NT2/D1 (cell line): ENCODE measurements at regions not wholly inside any gene's neighbourhood (a gene's known extent, or its start where the extent isn't known, plus 50 kb on each side); places are given as distances from the start of the nearest gene placed in this dataset.

ENCODE experiments used
- DNase-seq: peaks from one replicate; pipeline ENCODE4 v3.0.0-alpha.2; 2011; ENCODE audit warnings: low read depth, low spot score
- H3K27me3 ChIP-seq: 2 replicates; pipeline ENCODE4 v1.6.0; 2011; ENCODE audit warnings: mild to moderate bottlenecking; ENCODE audit not compliant: insufficient read length, insufficient read depth
- H3K36me3 ChIP-seq: 2 replicates; pipeline ENCODE4 v1.6.1; 2011; ENCODE audit warnings: mild to moderate bottlenecking, low read length, mixed read lengths; ENCODE audit not compliant: insufficient read depth, insufficient read length
- H3K4me1 ChIP-seq: 2 replicates; pipeline ENCODE4 v1.5.1; 2011; ENCODE audit not compliant: insufficient read depth, insufficient read length
- H3K4me3 ChIP-seq: 2 replicates; pipeline ENCODE4 v1.5.1; 2011; ENCODE audit warnings: low read depth; ENCODE audit not compliant: insufficient read length
- H3K9ac ChIP-seq: 2 replicates; pipeline ENCODE4 v1.6.0; 2011; ENCODE audit warnings: low read depth; ENCODE audit not compliant: insufficient read length
- H3K9me3 ChIP-seq: 2 replicates; pipeline ENCODE4 v1.5.1; 2011; ENCODE audit warnings: mild to moderate bottlenecking, low read length; ENCODE audit not compliant: insufficient read depth
- SUZ12 ChIP-seq: IDR thresholded peaks from 2 replicates; pipeline ENCODE4 v1.6.1; 2011; ENCODE audit not compliant: insufficient read length, insufficient read depth; ENCODE audit errors: extremely low read depth
- YY1 ChIP-seq: IDR thresholded peaks from 2 replicates; pipeline ENCODE4 v1.6.1; 2011; ENCODE audit not compliant: insufficient read length, insufficient read depth
- ZNF274 ChIP-seq: IDR thresholded peaks from 2 replicates; pipeline ENCODE4 v1.6.1; 2011; ENCODE audit warnings: mild to moderate bottlenecking, low read depth, low read length

DNA sequence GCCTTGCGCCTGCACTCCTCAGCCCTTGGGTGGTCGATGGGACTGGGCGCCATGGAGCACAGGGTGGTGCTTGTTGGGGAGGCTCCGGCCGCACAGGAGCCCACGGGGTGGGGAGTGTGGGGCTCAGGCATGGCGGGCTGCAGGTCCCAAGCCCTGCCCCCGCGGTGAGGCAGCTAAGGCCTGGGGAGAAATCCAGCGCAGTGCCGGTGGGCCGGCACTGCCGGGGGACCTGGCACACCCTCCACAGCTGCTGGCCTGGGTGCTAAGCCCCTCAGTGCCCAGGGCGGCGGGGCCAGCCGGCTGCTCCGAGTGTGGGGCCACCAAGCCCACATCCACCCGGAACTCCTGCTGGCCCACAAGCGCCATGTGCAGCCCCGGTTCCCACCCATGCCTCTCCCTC, 358.8 kb upstream of the RIOK2 start:
- H3K27me3 ChIP-seq: no peaks in the 10 kb centered on the region
- H3K4me3 ChIP-seq: no peak overlapping the region
- no peaks in the 10 kb centered on the region for H3K4me1 ChIP-seq
- no peaks in the 10 kb centered on the region for H3K36me3 ChIP-seq
- no peak for TF ChIP-seq SUZ12
- no peak for TF ChIP-seq YY1
- TF ChIP-seq ZNF274: no peak
- H3K9me3 ChIP-seq: no peaks in the 10 kb centered on the region
- no peak for DNase-seq
- H3K9ac ChIP-seq: no peak overlapping the region

DNA sequence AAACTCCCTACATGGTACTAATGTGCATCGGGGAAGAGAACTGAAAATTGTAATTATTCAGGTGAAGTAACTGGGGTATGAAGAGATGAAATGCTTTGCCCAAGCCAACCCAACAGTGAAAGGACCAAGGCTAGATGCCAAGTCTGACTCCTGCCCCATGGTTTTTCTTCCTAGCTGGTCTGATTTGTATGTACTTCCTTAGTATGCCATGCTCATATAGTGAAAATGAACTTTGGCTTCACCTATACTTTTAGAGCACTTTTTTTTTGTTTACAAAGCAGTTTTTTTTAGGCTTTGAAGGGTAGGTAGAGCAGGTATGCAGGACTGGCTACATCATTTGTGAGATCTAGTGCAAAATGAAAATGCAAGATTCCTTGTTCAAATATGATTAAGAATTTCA, 359.4 kb upstream of the RIOK2 start:
- H3K9ac ChIP-seq: no peak overlapping the region
- no peaks in the 10 kb centered on the region for H3K4me1 ChIP-seq
- H3K4me3 ChIP-seq: no peak overlapping the region
- no peaks in the 10 kb centered on the region for H3K9me3 ChIP-seq
- H3K36me3 ChIP-seq: no peaks in the 10 kb centered on the region
- TF ChIP-seq SUZ12 (no peak), ZNF274 (no peak), YY1 (no peak)
- H3K27me3 ChIP-seq: no peaks in the 10 kb centered on the region
- no peak for DNase-seq

DNA sequence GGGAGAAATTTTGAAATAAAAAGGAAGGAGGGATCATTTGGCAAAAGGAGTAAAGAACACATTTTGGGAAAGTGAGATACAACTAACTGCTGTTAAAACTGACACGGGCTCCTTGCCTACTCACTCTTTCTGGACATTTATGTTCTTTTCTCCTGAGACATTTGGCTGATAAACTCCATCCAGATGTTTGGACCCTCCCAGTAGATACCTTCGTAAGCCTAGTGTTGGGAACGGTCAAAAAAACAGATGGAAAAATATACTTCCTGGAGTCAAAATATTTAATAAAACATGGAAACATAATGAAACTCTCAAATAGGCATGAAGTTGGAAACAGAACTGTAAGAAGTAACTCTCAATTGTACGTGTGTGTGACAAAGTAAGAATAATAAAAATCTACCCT, 360.1 kb upstream of the RIOK2 start:
- no peak for TF ChIP-seq ZNF274
- no peak for TF ChIP-seq YY1
- TF ChIP-seq SUZ12: no peak
- Histone ChIP-seq H3K9me3 (no peaks in the 10 kb centered on the region), H3K4me1 (no peaks in the 10 kb centered on the region), H3K4me3 (no peak overlapping the region), H3K27me3 (no peaks in the 10 kb centered on the region), H3K9ac (no peak overlapping the region), H3K36me3 (no peaks in the 10 kb centered on the region)
- no peak for DNase-seq

DNA sequence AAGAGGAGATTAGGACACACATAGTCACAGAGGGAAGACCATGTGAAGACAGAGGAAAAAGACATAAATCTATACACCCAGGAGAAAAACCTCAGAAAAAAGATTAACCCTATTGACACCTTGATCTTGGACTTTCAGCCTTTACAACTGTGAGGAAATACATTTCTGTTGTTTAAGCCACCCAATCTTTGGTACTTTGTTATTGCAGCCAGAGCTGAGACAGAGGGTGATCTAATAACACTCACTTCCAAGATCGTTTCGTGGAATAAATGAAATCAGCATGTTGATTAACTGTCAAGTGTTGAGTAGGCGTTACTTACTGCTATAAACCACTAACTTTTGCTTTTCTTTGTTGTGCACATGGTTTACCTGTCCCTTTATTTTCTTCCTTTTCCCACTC, 361.2 kb upstream of the RIOK2 start:
- Histone ChIP-seq H3K9me3 (no peaks in the 10 kb centered on the region), H3K36me3 (no peaks in the 10 kb centered on the region), H3K4me3 (no peak overlapping the region), H3K9ac (no peak overlapping the region), H3K27me3 (no peaks in the 10 kb centered on the region), H3K4me1 (no peaks in the 10 kb centered on the region)
- TF ChIP-seq YY1 (no peak), ZNF274 (no peak), SUZ12 (no peak)
- DNase-seq: no peak

DNA sequence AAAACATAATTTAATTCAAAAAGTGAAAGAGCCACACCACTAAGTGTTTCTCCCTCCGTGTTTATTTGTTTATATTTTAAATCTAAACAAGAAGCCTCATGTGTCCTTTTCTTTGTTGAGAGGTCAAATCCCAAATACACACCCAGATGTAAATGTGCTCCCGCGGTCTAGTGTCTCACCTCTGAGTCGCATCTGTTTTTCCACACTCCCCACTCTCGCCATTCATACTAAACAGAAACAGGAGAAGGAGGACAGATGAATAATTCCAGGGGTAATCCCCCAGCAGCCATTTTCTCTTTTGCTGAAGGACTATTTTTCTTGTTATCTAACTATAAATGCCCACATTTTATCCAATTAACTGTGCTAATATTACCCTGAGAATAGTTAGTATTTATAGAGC, 361.6 kb upstream of the RIOK2 start:
- Histone ChIP-seq H3K27me3 (no peaks in the 10 kb centered on the region), H3K9me3 (no peaks in the 10 kb centered on the region), H3K36me3 (no peaks in the 10 kb centered on the region), H3K4me3 (no peak overlapping the region), H3K4me1 (no peaks in the 10 kb centered on the region), H3K9ac (no peak overlapping the region)
- TF ChIP-seq SUZ12: no peak
- no peak for TF ChIP-seq YY1
- TF ChIP-seq ZNF274: no peak
- no peak for DNase-seq

DNA sequence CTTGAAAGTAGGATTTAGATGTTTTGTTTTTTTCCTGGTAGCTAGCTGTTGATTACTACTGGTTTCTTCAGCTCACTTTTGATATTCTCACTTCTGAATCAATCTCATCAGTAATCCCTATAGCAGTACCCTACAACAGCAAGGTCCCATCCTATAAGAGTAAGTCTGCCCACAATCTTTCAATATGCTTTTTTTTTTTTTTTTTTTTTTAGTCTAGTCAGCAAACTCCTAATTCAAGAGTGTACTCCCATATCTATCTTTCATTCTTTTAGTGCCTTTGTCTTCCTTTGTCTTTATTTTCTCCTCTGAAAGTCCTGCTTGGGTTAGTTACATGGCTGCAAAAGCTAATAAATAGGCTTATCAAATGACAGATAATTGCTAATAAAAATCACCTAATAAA, 362.4 kb upstream of the RIOK2 start:
- Histone ChIP-seq H3K27me3 (no peaks in the 10 kb centered on the region), H3K4me3 (no peak overlapping the region), H3K9ac (no peak overlapping the region), H3K9me3 (no peaks in the 10 kb centered on the region), H3K4me1 (no peaks in the 10 kb centered on the region), H3K36me3 (no peaks in the 10 kb centered on the region)
- no peak for TF ChIP-seq ZNF274
- no peak for TF ChIP-seq SUZ12
- no peak for TF ChIP-seq YY1
- DNase-seq: no peak

DNA sequence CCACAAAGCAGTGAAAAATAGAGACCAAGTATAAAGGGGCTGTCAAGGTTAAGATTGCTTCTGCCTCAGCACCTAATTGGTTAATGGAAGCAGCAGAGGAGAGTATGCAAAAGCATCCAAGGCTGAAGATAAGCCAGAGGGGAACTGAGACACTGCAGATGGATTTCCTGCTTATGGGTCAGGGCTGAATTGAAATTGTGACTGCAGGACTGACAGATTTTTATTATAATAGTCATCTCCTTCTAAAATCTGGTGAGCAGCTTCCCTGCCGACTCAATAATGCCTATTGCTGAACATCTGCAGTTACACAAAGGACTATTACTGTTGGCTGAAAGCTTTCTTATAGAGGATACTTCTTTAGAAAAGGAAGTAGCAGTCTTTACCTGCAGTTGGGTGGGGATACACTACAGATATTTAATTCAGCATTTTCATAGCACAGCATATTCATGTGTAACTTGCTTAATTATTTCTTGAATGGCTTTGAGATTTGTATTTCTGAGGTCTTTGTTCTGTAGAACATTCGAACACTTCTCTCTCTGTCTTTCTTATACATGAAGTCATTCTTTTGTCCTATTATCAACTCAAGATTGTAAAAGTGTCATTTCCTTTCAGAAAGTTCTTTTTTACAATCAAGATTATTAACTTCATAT, 363.0 kb upstream of the RIOK2 start:
- no peak overlapping the region for H3K4me3 ChIP-seq
- no peak overlapping the region for H3K9ac ChIP-seq
- no peaks in the 10 kb centered on the region for H3K27me3 ChIP-seq
- no peak for DNase-seq
- no peaks in the 10 kb centered on the region for H3K4me1 ChIP-seq
- no peaks in the 10 kb centered on the region for H3K9me3 ChIP-seq
- H3K36me3 ChIP-seq: no peaks in the 10 kb centered on the region
- TF ChIP-seq ZNF274: no peak
- no peak for TF ChIP-seq YY1
- TF ChIP-seq SUZ12: no peak

DNA sequence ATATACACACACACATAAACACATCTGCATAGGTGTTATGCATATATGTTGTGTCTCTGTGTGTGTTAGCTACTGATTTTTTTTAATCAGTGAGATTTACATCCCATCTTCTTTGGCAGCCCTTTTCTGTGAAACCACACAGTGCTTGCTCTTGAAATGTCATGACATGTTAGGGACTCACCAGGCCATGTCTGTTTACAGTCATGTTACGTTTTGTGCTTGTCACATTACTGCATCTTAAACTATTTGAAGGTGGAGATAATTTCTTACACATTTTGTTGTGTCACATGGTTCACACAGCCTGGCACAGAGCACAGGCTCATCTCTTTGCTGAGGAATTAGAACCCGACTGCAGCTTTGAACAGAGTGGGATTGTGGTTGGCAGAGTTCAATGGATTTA, 364.4 kb upstream of the RIOK2 start:
- DNase-seq: no peak

More for the DNA sequence above, 364.4 kb upstream of the RIOK2 start:
- Histone ChIP-seq H3K4me3 (no peak overlapping the region), H3K9me3 (no peaks in the 10 kb centered on the region), H3K9ac (no peak overlapping the region), H3K27me3 (no peaks in the 10 kb centered on the region), H3K36me3 (no peaks in the 10 kb centered on the region), H3K4me1 (no peaks in the 10 kb centered on the region)
- no peak for TF ChIP-seq ZNF274
- TF ChIP-seq SUZ12: no peak
- TF ChIP-seq YY1: no peak
